ENCODE measurements at regions not wholly inside any gene's neighbourhood (a gene's known extent, or its start where the extent isn't known, plus 50 kb on each side); places are given as distances from the start of the nearest gene placed in this dataset.

DNA sequence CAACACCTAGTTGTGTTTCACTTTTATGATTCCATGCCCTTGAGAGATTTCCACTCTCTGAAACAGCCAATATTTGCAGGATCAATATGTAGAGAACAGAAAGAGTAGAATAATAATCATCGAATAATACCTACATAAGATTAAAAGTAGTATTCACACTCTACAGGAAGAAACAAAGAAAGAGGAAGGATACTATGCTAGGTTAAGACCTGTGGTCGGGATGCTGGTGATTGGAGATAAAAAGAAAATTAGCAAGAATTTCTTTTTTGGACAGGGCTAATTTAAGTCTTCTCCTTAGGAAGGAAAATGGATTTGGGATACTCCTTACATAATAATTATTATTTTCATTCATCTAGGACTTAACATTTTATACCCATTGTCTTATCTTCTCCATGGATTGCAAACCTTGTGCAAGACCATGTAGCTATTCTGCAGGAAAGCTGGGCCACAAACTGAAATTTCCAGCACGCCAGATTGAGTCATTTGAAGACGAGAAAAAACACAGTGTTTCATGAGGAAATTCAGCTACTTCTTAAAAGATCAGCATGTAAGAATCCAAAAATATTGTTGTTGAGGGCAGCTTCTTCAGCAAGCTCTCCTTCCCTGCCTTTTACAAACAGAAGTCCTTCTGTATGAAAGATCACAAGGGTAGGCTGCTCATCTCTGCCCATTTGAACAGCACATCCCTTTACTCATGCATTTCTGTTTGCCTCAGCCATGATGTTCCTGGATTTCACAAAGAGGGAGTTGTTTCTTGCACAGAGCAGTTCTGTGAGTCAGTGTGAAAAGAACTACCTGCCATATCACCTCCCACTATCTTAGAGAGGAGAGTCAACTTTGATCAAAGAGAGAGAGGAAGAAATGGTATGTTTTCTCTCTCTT lies 90.7 kb downstream of the FAM76B start:
- POLR2A ChIA-PET: no interaction called here
- no TSS peak for BruUV-seq (replicated peaks)

DNA sequence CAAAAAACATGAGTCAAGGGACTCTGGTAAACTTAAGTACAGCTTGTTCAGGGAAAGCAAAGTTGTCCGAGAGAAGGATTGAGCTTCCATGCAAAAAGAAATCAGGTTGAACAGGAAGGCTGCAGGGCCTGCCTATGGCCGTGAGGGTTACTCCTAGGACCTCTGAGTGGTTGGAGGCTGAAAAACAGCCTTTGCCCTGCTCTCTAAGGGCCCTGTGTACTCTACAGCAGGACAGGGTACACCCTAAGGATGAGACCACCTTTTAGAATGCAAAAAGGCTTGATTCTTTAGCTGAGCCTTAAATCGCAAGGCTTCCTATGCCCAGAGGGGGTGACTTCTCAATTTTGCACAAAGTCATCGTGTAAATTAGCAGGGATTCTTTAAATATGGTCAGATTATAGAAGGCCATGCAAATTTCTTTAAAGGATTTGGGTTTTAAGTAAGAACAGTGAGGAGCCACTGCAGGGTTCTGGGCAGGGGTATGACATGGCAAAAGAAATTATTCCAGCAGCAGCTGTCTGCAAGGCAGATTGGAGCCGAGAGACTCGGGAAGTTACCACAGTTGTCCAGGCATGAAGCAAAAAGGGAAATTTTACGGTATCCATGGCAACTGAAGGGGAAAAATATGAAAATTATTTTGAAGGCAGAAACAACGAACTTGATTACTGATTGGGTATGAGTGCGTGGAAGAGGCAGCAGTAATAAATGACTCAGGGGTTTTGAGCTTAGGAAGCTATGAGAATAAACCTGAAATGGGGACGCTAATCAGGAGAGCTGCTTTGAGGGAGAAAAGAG lies 91.8 kb downstream of the FAM76B start:
- Histone ChIP-seq H3K4me1 (ENCODE audit: control insufficient read depth, insufficient read depth, low read length) (no peaks in the 10 kb centered on the region), H3K9me3 (ENCODE audit: control insufficient read depth, insufficient read depth, low read depth, low read length) (no peaks in the 10 kb centered on the region), H3K27ac (ENCODE audit: low read length) (no peak overlapping the region), H3K4me3 (ENCODE audit: low read depth in 2 of 2, low read length in 2 of 2) (no peak overlapping the region), H3K36me3 (ENCODE audit: control insufficient read depth, insufficient read depth, low read length) (no peaks in the 10 kb centered on the region), H3K27me3 (ENCODE audit: control insufficient read depth, insufficient read depth, low read length) (peaks cover 8% of the 10 kb centered on the region)
- DNase-seq (ENCODE audit: low read depth, low spot score): no peak
- in situ Hi-C loops (cut with HindIII; ENCODE audit: low pct_unique_long_range_greater_than_20kb, low sequenced_read_pairs) (no loop called here), intact Hi-C loops (cut with micrococcal nuclease; ENCODE audit: unreplicated experiment) (no loop called here)
- no peak for ATAC-seq
- TF ChIP-seq, protein P1, sequence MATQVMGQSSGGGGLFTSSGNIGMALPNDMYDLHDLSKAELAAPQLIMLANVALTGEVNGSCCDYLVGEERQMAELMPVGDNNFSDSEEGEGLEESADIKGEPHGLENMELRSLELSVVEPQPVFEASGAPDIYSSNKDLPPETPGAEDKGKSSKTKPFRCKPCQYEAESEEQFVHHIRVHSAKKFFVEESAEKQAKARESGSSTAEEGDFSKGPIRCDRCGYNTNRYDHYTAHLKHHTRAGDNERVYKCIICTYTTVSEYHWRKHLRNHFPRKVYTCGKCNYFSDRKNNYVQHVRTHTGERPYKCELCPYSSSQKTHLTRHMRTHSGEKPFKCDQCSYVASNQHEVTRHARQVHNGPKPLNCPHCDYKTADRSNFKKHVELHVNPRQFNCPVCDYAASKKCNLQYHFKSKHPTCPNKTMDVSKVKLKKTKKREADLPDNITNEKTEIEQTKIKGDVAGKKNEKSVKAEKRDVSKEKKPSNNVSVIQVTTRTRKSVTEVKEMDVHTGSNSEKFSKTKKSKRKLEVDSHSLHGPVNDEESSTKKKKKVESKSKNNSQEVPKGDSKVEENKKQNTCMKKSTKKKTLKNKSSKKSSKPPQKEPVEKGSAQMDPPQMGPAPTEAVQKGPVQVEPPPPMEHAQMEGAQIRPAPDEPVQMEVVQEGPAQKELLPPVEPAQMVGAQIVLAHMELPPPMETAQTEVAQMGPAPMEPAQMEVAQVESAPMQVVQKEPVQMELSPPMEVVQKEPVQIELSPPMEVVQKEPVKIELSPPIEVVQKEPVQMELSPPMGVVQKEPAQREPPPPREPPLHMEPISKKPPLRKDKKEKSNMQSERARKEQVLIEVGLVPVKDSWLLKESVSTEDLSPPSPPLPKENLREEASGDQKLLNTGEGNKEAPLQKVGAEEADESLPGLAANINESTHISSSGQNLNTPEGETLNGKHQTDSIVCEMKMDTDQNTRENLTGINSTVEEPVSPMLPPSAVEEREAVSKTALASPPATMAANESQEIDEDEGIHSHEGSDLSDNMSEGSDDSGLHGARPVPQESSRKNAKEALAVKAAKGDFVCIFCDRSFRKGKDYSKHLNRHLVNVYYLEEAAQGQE (IDR thresholded peaks at IDR 0.05; ENCODE audit: insufficient read depth in 1 of 2, low read depth in 2 of 2, low read length in 1 of 2): no peak
- TF ChIP-seq TCF7L2 (IDR thresholded peaks at IDR 0.05; ENCODE audit: low read depth, low read length): no peak
- TF ChIP-seq SIN3A (IDR thresholded peaks at IDR 0.05; ENCODE audit: borderline replicate concordance, insufficient read depth, low read depth, low read length): no peak
- no peak for TF ChIP-seq POLR2AphosphoS5 (IDR thresholded peaks at IDR 0.05; ENCODE audit: low read depth, low read length)
- CTCF ChIA-PET: no interaction called here
- no TSS peak for BruUV-seq (replicated peaks)
- POLR2A ChIA-PET: no interaction called here

More for the DNA sequence above, 90.7 kb downstream of the FAM76B start:
- DNase-seq (ENCODE audit: low read depth, low spot score): no peak
- CTCF ChIA-PET: no interaction called here
- in situ Hi-C loops (cut with HindIII; ENCODE audit: low pct_unique_long_range_greater_than_20kb, low sequenced_read_pairs): no loop called here
- intact Hi-C loops (cut with micrococcal nuclease; ENCODE audit: unreplicated experiment): no loop called here
- Histone ChIP-seq H3K4me3 (ENCODE audit: low read depth in 2 of 2, low read length in 2 of 2) (no peak overlapping the region), H3K36me3 (ENCODE audit: control insufficient read depth, insufficient read depth, low read length) (no peaks in the 10 kb centered on the region), H3K27ac (ENCODE audit: low read length) (no peak overlapping the region), H3K27me3 (ENCODE audit: control insufficient read depth, insufficient read depth, low read length) (peaks cover 13% of the 10 kb centered on the region), H3K9me3 (ENCODE audit: control insufficient read depth, insufficient read depth, low read depth, low read length) (no peaks in the 10 kb centered on the region), H3K4me1 (ENCODE audit: control insufficient read depth, insufficient read depth, low read length) (no peaks in the 10 kb centered on the region)
- ATAC-seq: no peak
- no peak for TF ChIP-seq SIN3A (IDR thresholded peaks at IDR 0.05; ENCODE audit: borderline replicate concordance, insufficient read depth, low read depth, low read length)
- no peak for TF ChIP-seq POLR2AphosphoS5 (IDR thresholded peaks at IDR 0.05; ENCODE audit: low read depth, low read length)
- TF ChIP-seq, protein P1 (IDR thresholded peaks at IDR 0.05; ENCODE audit: insufficient read depth in 1 of 2, low read depth in 2 of 2, low read length in 1 of 2): no peak
- no peak for TF ChIP-seq TCF7L2 (IDR thresholded peaks at IDR 0.05; ENCODE audit: low read depth, low read length)
- TF ChIP-seq, protein P2, sequence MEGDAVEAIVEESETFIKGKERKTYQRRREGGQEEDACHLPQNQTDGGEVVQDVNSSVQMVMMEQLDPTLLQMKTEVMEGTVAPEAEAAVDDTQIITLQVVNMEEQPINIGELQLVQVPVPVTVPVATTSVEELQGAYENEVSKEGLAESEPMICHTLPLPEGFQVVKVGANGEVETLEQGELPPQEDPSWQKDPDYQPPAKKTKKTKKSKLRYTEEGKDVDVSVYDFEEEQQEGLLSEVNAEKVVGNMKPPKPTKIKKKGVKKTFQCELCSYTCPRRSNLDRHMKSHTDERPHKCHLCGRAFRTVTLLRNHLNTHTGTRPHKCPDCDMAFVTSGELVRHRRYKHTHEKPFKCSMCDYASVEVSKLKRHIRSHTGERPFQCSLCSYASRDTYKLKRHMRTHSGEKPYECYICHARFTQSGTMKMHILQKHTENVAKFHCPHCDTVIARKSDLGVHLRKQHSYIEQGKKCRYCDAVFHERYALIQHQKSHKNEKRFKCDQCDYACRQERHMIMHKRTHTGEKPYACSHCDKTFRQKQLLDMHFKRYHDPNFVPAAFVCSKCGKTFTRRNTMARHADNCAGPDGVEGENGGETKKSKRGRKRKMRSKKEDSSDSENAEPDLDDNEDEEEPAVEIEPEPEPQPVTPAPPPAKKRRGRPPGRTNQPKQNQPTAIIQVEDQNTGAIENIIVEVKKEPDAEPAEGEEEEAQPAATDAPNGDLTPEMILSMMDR (IDR thresholded peaks at IDR 0.05): no peak

All from Panc1 (cell line).